A549 (cell line): ENCODE measurements at regions not wholly inside any gene's neighbourhood (a gene's known extent, or its start where the extent isn't known, plus 50 kb on each side); places are given as distances from the start of the nearest gene placed in this dataset.

ENCODE experiments used
- ATAC-seq, 2 experiments: fragments of 200-7000 bp in 1 of 2; fragments of >200 bp in 1 of 2; cut with Nextera tagmentation in 1 of 2; cut with Tn5 transposase in 1 of 2; 3 replicates each; pipeline versions ENCODE4 v1.8.0 to v1.9.1; 2018 to 2020; ENCODE audit warnings: mild to moderate bottlenecking in 1 of 2, moderate library complexity in 1 of 2
- CTCF ChIA-PET: fragments of 300-600 bp; sonication (Branson Sonifier 250); formaldehyde crosslinking; extraction: SDS; loops from one replicate; lab custom pipeline; 2021; ENCODE audit warnings: antibody characterized with exemption, inconsistent platforms; lab: Yijun Ruan, JAX
- POLR2A ChIA-PET: fragments of 350-600 bp; formaldehyde crosslinking; extraction: SDS; loops from one replicate; lab custom pipeline; 2021; ENCODE audit warnings: antibody characterized with exemption, inconsistent platforms; lab: Yijun Ruan, JAX
- DNase-seq, 2 experiments: peaks; one replicate each; pipeline versions ENCODE4 v3.0.0 to v3.0.0-alpha.2; 2011 to 2016; ENCODE audit warnings: low read depth in 1 of 2, low spot score in 1 of 2
- FAIRE-seq: peaks from 2 replicates; lab custom pipeline; 2011; peaks lifted over from hg19 to GRCh38; lab: Jason Lieb, UNC
- H3K27ac ChIP-seq, 2 experiments: fragments of >200 bp; sonication (Bioruptor Twin); formaldehyde crosslinking; 3 replicates each; pipeline ENCODE4 v1.5.1; 2016 to 2017
- H3K4me1 ChIP-seq: fragments of >200 bp; sonication (Bioruptor Twin); formaldehyde crosslinking; 3 replicates; pipeline ENCODE4 v1.6.1; 2016
- H3K4me2 ChIP-seq: fragments of >200 bp; sonication (Bioruptor Twin); formaldehyde crosslinking; 3 replicates; pipeline ENCODE4 v1.6.1; 2016
- H3K4me3 ChIP-seq: fragments of >200 bp; sonication (Bioruptor Twin); formaldehyde crosslinking; 3 replicates; pipeline ENCODE4 v1.5.1; 2016
- H3K9me3 ChIP-seq: fragments of >200 bp; sonication (Bioruptor Twin); formaldehyde crosslinking; 3 replicates; pipeline ENCODE4 v1.6.1; 2016
- ATOH8 ChIP-seq: fragments of 250-450 bp; sonication (Bioruptor Pico); IDR thresholded peaks from 2 replicates; pipeline ENCODE4 v1.5.0; 2020; ENCODE audit warnings: low read depth, mild to moderate bottlenecking, moderate library complexity
- BCL3 ChIP-seq: fragments of >200 bp; sonication (Bioruptor Twin); formaldehyde crosslinking; IDR thresholded peaks from 3 replicates; pipeline ENCODE4 v1.6.1; 2016
- BHLHE40 ChIP-seq: IDR thresholded peaks from 2 replicates; pipeline ENCODE4 v1.6.1; 2012; ENCODE audit warnings: low read depth, low read length, inconsistent platforms
- CBX8 ChIP-seq: fragments of 200-600 bp; sonication (generic); IDR thresholded peaks from 2 replicates; pipeline ENCODE4 v1.6.1; 2016
- CHD2 ChIP-seq: fragments of 150-350 bp; IDR thresholded peaks from 2 replicates; pipeline ENCODE4 v1.6.1; 2014; ENCODE audit warnings: low read length; ENCODE audit not compliant: partially characterized antibody
- EHF ChIP-seq: fragments of 250-450 bp; sonication (Bioruptor Pico); IDR thresholded peaks from 2 replicates; pipeline ENCODE4 v1.5.0; 2020; ENCODE audit warnings: mild to moderate bottlenecking
- ELK1 ChIP-seq: fragments of 150-350 bp; IDR thresholded peaks from 2 replicates; pipeline ENCODE4 v1.6.1; 2014; ENCODE audit warnings: low read depth, mild to moderate bottlenecking, low read length
- EP300 ChIP-seq, 2 experiments: fragments of >200 bp; sonication (Bioruptor Twin); formaldehyde crosslinking; IDR thresholded peaks; 2 replicates in 1 of 2; 3 replicates in 1 of 2; pipeline ENCODE4 v1.6.1; 2016 to 2017
- ESRRA ChIP-seq: fragments of 150-350 bp; IDR thresholded peaks from 2 replicates; pipeline ENCODE4 v1.6.1; 2014; ENCODE audit warnings: mild to moderate bottlenecking, low read length, borderline replicate concordance
- FOSB ChIP-seq: fragments of 250-450 bp; sonication (Bioruptor Pico); IDR thresholded peaks from 2 replicates; pipeline ENCODE4 v1.5.0; 2020; ENCODE audit warnings: mild to moderate bottlenecking, moderate library complexity
- FOXS1 ChIP-seq: fragments of 250-450 bp; sonication (Bioruptor Pico); IDR thresholded peaks from 2 replicates; pipeline ENCODE4 v1.5.0; 2020; ENCODE audit warnings: mild to moderate bottlenecking, moderate library complexity
- HOXA7 ChIP-seq: fragments of 250-450 bp; sonication (Bioruptor Pico); IDR thresholded peaks from 2 replicates; pipeline ENCODE4 v1.5.0; 2020; ENCODE audit warnings: mild to moderate bottlenecking, moderate library complexity
- HOXB13 ChIP-seq: fragments of 250-450 bp; sonication (Bioruptor Pico); IDR thresholded peaks from 2 replicates; pipeline ENCODE4 v1.5.0; 2020; ENCODE audit warnings: low read depth, mild to moderate bottlenecking, moderate library complexity
- JUN ChIP-seq, 2 experiments: fragments of >200 bp; sonication (Bioruptor Twin); formaldehyde crosslinking; IDR thresholded peaks; 2 replicates in 1 of 2; 3 replicates in 1 of 2; pipeline ENCODE4 v1.6.1; 2016 to 2017
- KDM1A ChIP-seq: fragments of 200-600 bp; sonication (generic); IDR thresholded peaks from 2 replicates; pipeline ENCODE4 v1.6.1; 2016; ENCODE audit warnings: low read depth, mild to moderate bottlenecking
- MAX ChIP-seq: IDR thresholded peaks from 2 replicates; pipeline ENCODE4 v1.6.1; 2012
- NFE2L2 ChIP-seq: fragments of 150-350 bp; conservative IDR thresholded peaks from 2 replicates; pipeline ENCODE4 v1.6.1; 2014; ENCODE audit warnings: low read length
- NPAS2 ChIP-seq: fragments of 250-450 bp; sonication (Bioruptor Pico); IDR thresholded peaks from 2 replicates; pipeline ENCODE4 v1.8.0; 2022; ENCODE audit warnings: mild to moderate bottlenecking, moderate library complexity, borderline replicate concordance
- PHF8 ChIP-seq: fragments of 200-600 bp; sonication (generic); IDR thresholded peaks from 2 replicates; pipeline ENCODE4 v1.6.1; 2016; ENCODE audit warnings: low read depth, mild to moderate bottlenecking, antibody characterized with exemption, moderate library complexity, borderline replicate concordance
- RAD21 ChIP-seq, 2 experiments: fragments of >200 bp in 1 of 2; sonication (Bioruptor Twin) in 1 of 2; formaldehyde crosslinking in 1 of 2; IDR thresholded peaks in 1 of 2; conservative IDR thresholded peaks in 1 of 2; 2 replicates in 1 of 2; 3 replicates in 1 of 2; pipeline ENCODE4 v1.6.1; 2012 to 2018; ENCODE audit warnings: inconsistent platforms in 1 of 2
- RCOR1 ChIP-seq: fragments of 150-350 bp; IDR thresholded peaks from 2 replicates; pipeline ENCODE4 v1.6.1; 2014; ENCODE audit warnings: antibody characterized with exemption, low read length, low read depth
- RFX5 ChIP-seq: fragments of 450-650 bp; IDR thresholded peaks from 2 replicates; pipeline ENCODE4 v1.7.1; 2014; ENCODE audit warnings: antibody characterized with exemption, mild to moderate bottlenecking, moderate library complexity
- ZFP36 ChIP-seq: fragments of 450-650 bp; IDR thresholded peaks from 2 replicates; pipeline ENCODE4 v1.6.1; 2014; ENCODE audit warnings: borderline replicate concordance; ENCODE audit not compliant: partially characterized antibody
- ZSCAN20 ChIP-seq: fragments of 250-450 bp; sonication (Bioruptor Pico); IDR thresholded peaks from 2 replicates; pipeline ENCODE4 v1.8.0; 2022; ENCODE audit warnings: mild to moderate bottlenecking, moderate library complexity
- WGBS: methylation state at CpG from one replicate; pipeline ENCODE4 v1.1.6; 2017; ENCODE audit errors: missing lambda C conversion rate; 5-methylcytosine and 5-hydroxymethylcytosine counted together

- DNase-seq = no peak
- Histone ChIP-seq H3K4me3 (no peak overlapping the region), H3K4me2 (no peak overlapping the region), H3K4me1 (no peaks in the 10 kb centered on the region), H3K9me3 (no peaks in the 10 kb centered on the region), H3K27ac (no peak overlapping the region)
- FAIRE-seq = no peak
- 81% methylated on average over 6 of the region's 6 CpGs for WGBS
- no peak for TF ChIP-seq CBX8
- no peak for TF ChIP-seq ZFP36
- no peak for TF ChIP-seq NFE2L2
- no peak for TF ChIP-seq RCOR1
- no peak for TF ChIP-seq FOXS1 (CRISPR knock-in tag)
- no peak for TF ChIP-seq MAX
- no peak for TF ChIP-seq BHLHE40
- TF ChIP-seq FOSB = no peak
- TF ChIP-seq NPAS2 (CRISPR knock-in tag) = no peak
- TF ChIP-seq JUN (IDR thresholded peaks at IDR 0.05) = no peak
- no peak for TF ChIP-seq ZSCAN20
- no peak for TF ChIP-seq RAD21 (conservative IDR thresholded peaks at IDR 0.05 in 1 of 2, IDR thresholded peaks at IDR 0.05 in 1 of 2)
- no peak for TF ChIP-seq HOXA7 (CRISPR knock-in tag)
- no peak for ATAC-seq
- ChIA-PET CTCF (no interaction called here), POLR2A (no interaction called here)
These were observed 174.9 kb downstream of the CHIC2 start for GRCh38 chr4:53889326-53890055.

- WGBS = 38% methylated on average over 2 of the region's 2 CpGs
- FAIRE-seq (no peak), ATAC-seq (no peak), DNase-seq (no peak)
- ChIA-PET CTCF (interaction anchor here (0.9 to 2.1 kb wide), 2 partner anchors 23 to 348 kb away, joined by 3 to 5 read pairs; no protein-coding TSS in a partner anchor), POLR2A (no interaction called here)
- TF ChIP-seq CBX8 (no peak), ATOH8 (CRISPR knock-in tag) (no peak), RAD21 (conservative IDR thresholded peaks at IDR 0.05 in 1 of 2, IDR thresholded peaks at IDR 0.05 in 1 of 2) (no peak), CHD2 (no peak), BCL3 (no peak), EHF (CRISPR knock-in tag) (no peak), ESRRA (no peak), HOXB13 (CRISPR knock-in tag) (no peak), KDM1A (no peak), ELK1 (no peak), EP300 (IDR thresholded peaks at IDR 0.05) (no peak), PHF8 (no peak), RFX5 (no peak)
- H3K9me3 ChIP-seq = no peaks in the 10 kb centered on the region
- no peak overlapping the region for H3K27ac ChIP-seq
- H3K4me3 ChIP-seq = no peak overlapping the region
- H3K4me1 ChIP-seq = no peaks in the 10 kb centered on the region
- no peak overlapping the region for H3K4me2 ChIP-seq
These were observed 178.3 kb downstream of the CHIC2 start for GRCh38 chr4:53886090-53886489.
